Pancreas (tissue), 10 donors: ENCODE measurements at regions not wholly inside any gene's neighbourhood (a gene's known extent, or its start where the extent isn't known, plus 50 kb on each side); places are given as distances from the start of the nearest gene placed in this dataset.

Source experiments
- ATAC-seq, 4 donors: fragments of 200-7000 bp; cut with Tn5 transposase; one replicate each; pipeline versions ENCODE4 v1.8.0 to v1.9.1; 2020; ENCODE audit warnings: mild to moderate bottlenecking in 4 of 4, moderate library complexity in 4 of 4
- DNase-seq, 6 donors: peaks; one replicate each; pipeline ENCODE4 v3.0.0-alpha.2; 2020
- FAIRE-seq: peaks from 2 replicates; lab custom pipeline; 2012; peaks lifted over from hg19 to GRCh38; lab: Jason Lieb, UNC
- H3K27ac ChIP-seq, 4 donors: fragments of 200-600 bp; sonication (generic); 1 replicate in 3 of 4; 2 replicates in 1 of 4; pipeline versions ENCODE4 v1.5.0 to v1.8.0; 2020
- H3K27me3 ChIP-seq, 4 donors: fragments of 200-600 bp; one replicate each; pipeline ENCODE4 v1.8.0; 2021
- H3K36me3 ChIP-seq, 3 donors: fragments of 200-600 bp; sonication (generic) in 1 of 3; one replicate each; pipeline versions ENCODE4 v1.5.0 to v1.8.0; 2020 to 2021
- H3K4me1 ChIP-seq, 3 donors: fragments of 200-600 bp; one replicate each; pipeline ENCODE4 v1.8.0; 2021
- H3K4me3 ChIP-seq, 4 donors: fragments of 200-600 bp; sonication (generic) in 2 of 4; one replicate each; pipeline versions ENCODE4 v1.5.0 to v1.8.0; 2020 to 2021
- H3K9me3 ChIP-seq, 4 donors: fragments of 200-600 bp; one replicate each; pipeline ENCODE4 v1.8.0; 2021
- WGBS, 2 donors: extraction: QIAGEN DNeasy Blood & Tissue Kit; methylation state at CpG; one replicate each; pipeline ENCODE4 v1.1.7; 2013; 5-methylcytosine and 5-hydroxymethylcytosine counted together
- intact Hi-C, 3 donors: fragments of 100-400 bp; cut with DNase I; formaldehyde crosslinking; loops; one replicate each; pipeline versions ENCODE4 v1.11.1 to v1.14.2; 2022
- TF ChIP-seq, protein P1 (sequence below), 4 donors: fragments of 200-600 bp; sonication (generic) in 3 of 4; IDR thresholded peaks; one replicate each; pipeline versions ENCODE4 v1.5.0 to v1.8.0; 2021; ENCODE audit warnings: antibody characterized with exemption in 4 of 4
- donor health status: healthy with polysubstance abuse.
- donor health status: DM: no; HTN: no; CAD: no; lungs with moderate emphysema.
- donor health status: DM: no; HTN: no; CAD: no.
- donor health status: control.
- donor health status: control.
- donor health status: Bipolar disorder and iron deficiency.
- donor health status: DM: yes; HTN: yes; CAD: no.
- donor health status: DM: no; HTN: no; CAD: no.
- donor health status: DM: no; HTN: no; CAD: no.
- donor health status: DM: yes; HTN: yes; CAD: no.

DNA sequence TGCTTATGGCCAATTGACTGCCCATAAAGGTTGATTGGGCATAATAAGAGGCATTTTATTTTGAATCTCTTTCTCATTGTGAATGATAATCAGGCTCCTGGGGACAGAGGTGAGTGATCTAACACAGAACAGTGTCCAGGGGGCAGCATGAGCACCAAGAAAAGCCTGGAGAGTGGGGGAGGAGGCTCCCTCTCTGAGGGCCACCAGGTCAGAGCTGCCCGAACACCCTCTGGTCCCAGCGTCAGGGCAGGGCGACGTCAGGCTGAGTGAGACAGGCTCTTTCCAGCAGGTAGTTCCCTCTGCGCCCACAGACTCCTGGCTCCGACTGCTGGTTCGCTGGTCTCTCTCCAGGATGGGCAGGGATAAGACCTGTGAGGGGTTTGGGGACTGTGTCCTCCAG lies 250.2 kb upstream of the C1orf174 start:
- Histone ChIP-seq H3K27ac (no peak overlapping the region), H3K4me3 (no peak overlapping the region), H3K36me3 (no peaks in the 10 kb centered on the region), H3K9me3 (no peaks in the 10 kb centered on the region), H3K4me1 (no peaks in the 10 kb centered on the region), H3K27me3 (no peaks in the 10 kb centered on the region)
- no peak for ATAC-seq
- FAIRE-seq = no peak
- TF ChIP-seq, protein P1, sequence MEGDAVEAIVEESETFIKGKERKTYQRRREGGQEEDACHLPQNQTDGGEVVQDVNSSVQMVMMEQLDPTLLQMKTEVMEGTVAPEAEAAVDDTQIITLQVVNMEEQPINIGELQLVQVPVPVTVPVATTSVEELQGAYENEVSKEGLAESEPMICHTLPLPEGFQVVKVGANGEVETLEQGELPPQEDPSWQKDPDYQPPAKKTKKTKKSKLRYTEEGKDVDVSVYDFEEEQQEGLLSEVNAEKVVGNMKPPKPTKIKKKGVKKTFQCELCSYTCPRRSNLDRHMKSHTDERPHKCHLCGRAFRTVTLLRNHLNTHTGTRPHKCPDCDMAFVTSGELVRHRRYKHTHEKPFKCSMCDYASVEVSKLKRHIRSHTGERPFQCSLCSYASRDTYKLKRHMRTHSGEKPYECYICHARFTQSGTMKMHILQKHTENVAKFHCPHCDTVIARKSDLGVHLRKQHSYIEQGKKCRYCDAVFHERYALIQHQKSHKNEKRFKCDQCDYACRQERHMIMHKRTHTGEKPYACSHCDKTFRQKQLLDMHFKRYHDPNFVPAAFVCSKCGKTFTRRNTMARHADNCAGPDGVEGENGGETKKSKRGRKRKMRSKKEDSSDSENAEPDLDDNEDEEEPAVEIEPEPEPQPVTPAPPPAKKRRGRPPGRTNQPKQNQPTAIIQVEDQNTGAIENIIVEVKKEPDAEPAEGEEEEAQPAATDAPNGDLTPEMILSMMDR (IDR thresholded peaks at IDR 0.05) = no peak
- intact Hi-C loops = no loop called here
- WGBS, 2 donors = 36 to 43% methylated on average over 7 of the region's 7 CpGs
- no peak for DNase-seq

DNA sequence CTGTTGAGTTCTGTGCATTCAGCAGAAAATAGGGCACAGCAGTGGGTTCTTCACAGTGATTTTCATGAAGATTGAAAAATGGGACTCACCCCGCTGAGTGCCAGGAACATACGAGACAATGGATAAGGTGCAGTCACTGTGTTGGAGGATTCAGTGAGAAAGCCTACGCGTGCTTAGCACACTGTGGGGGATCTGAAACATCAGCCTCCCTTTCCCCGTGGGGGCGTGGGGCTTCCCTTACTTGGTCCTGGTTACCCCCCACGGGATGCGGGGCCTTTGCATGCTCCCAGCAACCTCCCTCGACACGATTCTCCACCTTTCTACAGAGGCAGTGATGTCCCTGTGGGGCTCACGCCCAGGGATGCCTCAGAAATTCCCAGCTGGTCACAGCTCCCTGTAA lies 252.2 kb upstream of the C1orf174 start:
- H3K27me3 ChIP-seq = no peaks in the 10 kb centered on the region
- no peaks in the 10 kb centered on the region for H3K9me3 ChIP-seq
- no peak overlapping the region for H3K4me3 ChIP-seq
- TF ChIP-seq, protein P1 (IDR thresholded peaks at IDR 0.05) = no peak
- intact Hi-C loops = no loop called here
- H3K4me1 ChIP-seq = no peaks in the 10 kb centered on the region
- no peak for DNase-seq
- FAIRE-seq = no peak
- no peak overlapping the region for H3K27ac ChIP-seq
- 66 to 79% methylated on average over 11 of the region's 11 CpGs for WGBS, 2 donors
- ATAC-seq = no peak
- H3K36me3 ChIP-seq = no peaks in the 10 kb centered on the region

DNA sequence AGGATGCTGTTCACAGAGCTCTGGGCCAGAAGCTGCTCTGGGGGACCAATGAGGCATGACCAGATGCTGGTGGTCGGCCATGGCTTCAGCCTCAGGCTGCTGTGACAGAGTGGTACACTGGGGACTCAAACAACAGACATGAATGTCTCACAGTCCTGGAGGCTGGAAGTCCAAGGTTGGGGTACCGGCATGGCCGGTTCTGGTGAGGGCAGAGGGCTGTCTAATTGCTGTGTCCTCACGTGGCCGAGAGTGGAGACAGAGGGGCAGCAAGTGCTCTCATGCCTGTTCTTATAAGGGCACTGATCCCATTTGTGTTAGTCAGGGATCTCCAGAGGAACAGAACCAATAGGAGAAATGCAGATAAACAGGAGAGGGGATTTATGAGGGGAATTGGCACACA lies 253.5 kb upstream of the C1orf174 start:
- Histone ChIP-seq H3K4me1 (no peaks in the 10 kb centered on the region), H3K27me3 (no peaks in the 10 kb centered on the region), H3K27ac (no peak overlapping the region), H3K36me3 (no peaks in the 10 kb centered on the region), H3K9me3 (no peaks in the 10 kb centered on the region), H3K4me3 (no peak overlapping the region)
- DNase-seq (no peak), FAIRE-seq (no peak), ATAC-seq (no peak)
- 84% methylated on average over 5 of the region's 5 CpGs for WGBS, 2 donors
- intact Hi-C loops = no loop called here
- TF ChIP-seq, protein P1 (IDR thresholded peaks at IDR 0.05) = no peak

DNA sequence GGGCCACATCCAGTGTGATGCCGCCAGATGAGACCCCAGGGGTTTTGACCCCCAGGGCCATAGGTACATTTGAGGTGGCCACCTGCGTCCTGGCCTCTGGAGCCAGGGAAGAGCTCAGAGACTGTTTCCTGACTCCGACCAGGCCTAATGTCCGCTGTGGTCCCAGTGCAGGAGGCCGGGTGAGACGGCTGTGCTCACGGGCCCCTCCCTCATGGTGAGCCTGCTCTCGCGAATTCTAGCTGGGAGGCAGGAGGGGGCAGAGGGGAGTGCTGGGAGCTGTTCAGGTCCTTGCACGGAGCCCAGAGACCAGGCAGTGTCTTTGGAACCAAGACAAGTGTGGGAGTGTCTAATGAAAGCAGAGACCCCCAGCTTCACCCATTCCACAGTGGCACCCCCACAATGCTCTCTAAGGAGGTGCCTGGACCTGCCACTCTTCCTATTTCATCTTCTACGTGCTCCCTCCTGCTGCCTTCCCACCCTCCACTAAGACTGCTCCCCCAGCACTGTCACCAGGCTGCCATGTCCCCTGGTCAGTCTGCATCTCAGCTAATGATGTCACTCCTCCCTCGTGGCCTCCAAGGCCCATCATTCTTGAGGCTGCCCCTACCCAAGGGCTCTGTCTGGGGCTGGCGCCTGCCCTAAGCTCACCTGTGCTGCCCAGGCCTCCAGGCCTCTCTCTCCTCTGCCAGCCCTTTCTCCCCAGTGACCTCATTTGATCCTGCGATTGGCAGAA lies 256.3 kb upstream of the C1orf174 start:
- Histone ChIP-seq H3K4me3 (no peak overlapping the region), H3K27ac (no peak overlapping the region), H3K27me3 (no peaks in the 10 kb centered on the region), H3K9me3 (no peaks in the 10 kb centered on the region), H3K36me3 (no peaks in the 10 kb centered on the region), H3K4me1 (no peaks in the 10 kb centered on the region)
- intact Hi-C loops = no loop called here
- DNase-seq (no peak), FAIRE-seq (no peak), ATAC-seq (no peak)
- TF ChIP-seq, protein P1 (IDR thresholded peaks at IDR 0.05) = no peak
- WGBS, 2 donors = 53 to 59% methylated on average over 14 of the region's 14 CpGs

DNA sequence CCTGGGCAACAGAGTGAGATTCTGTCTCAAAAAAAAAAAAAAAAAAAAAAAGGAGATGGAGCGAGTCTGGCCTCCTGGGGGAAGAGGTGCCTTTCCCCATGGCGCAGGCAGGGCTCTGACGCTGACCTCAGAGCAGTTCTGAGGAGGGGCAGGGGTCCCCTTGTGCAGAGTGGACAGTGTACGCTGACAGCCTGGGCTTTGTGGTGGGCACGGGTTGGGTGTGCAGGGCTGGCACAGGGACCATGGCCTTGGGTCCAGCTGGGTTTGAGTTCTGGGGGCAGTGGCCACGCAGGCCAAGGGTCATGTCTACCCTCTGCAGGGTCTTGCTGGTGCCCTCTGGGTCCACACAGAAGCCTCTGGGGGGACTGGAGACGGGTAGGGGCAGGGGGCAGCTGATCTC lies 260.1 kb upstream of the C1orf174 start:
- DNase-seq (peak in 1 of 6 donors; percentile 41), FAIRE-seq (no peak), ATAC-seq (no peak)
- 74 to 83% methylated on average over 7 of the region's 7 CpGs for WGBS, 2 donors
- Histone ChIP-seq H3K9me3 (no peaks in the 10 kb centered on the region), H3K4me1 (no peaks in the 10 kb centered on the region), H3K27me3 (no peaks in the 10 kb centered on the region), H3K36me3 (no peaks in the 10 kb centered on the region), H3K27ac (no peak overlapping the region), H3K4me3 (no peak overlapping the region)
- intact Hi-C loops = no loop called here
- TF ChIP-seq, protein P1 (IDR thresholded peaks at IDR 0.05) = no peak
